ENCODE measurements at regions not wholly inside any gene's neighbourhood (a gene's known extent, or its start where the extent isn't known, plus 50 kb on each side); places are given as distances from the start of the nearest gene placed in this dataset.
"Not testable (repeated sequence)": the region's sequence is repeated elsewhere in the genome, so short reads cannot be mapped to it uniquely, and the experiment has no call there.

DNA sequence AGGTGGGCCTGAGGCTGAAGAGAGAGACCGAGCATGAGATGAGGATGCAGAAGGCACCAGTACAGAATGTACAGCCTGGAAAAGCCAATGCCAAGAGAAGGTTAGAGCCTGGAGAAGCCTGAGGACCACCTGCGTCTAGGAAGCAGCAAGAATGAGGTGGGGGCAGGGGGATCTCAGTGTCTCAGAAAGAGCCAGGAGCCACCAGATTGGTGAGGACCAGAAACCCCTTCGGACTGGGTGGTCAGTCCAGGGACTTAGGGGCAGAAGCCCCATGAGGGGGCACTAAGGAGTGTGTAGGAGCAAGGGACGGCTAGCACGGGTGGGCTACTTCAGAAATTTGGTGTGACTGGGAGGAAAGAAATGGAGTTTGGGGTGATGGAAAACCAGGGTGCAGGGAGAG is 205.9 kb upstream of the RNF32 start:
- ATAC-seq (ENCODE audit: poor library complexity) (no peak), DNase-seq (no peak)
- intact Hi-C loops (cut with DNase I) = no loop called here

DNA sequence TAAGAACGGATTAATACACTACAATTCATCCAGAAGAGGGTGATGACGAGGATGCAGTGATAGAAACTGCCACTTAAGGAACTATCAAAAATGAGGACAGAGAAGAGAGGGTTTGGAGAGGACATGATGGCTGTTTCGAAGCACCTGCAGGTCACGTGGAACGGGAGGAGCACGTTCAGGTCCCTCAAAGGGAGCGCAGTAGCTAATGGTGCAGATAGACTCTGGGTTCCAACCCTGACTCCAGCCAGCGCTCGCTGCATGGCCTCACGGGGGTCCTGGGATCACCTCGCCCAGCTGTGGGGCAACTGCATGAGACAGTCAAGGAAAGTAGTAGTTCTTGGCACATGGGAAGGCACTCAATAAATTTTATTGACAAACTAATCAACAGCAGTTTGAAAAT is 208.6 kb upstream of the RNF32 start:
- DNase-seq (no peak), ATAC-seq (ENCODE audit: poor library complexity) (no peak)
- intact Hi-C loops (cut with DNase I) = no loop called here

DNA sequence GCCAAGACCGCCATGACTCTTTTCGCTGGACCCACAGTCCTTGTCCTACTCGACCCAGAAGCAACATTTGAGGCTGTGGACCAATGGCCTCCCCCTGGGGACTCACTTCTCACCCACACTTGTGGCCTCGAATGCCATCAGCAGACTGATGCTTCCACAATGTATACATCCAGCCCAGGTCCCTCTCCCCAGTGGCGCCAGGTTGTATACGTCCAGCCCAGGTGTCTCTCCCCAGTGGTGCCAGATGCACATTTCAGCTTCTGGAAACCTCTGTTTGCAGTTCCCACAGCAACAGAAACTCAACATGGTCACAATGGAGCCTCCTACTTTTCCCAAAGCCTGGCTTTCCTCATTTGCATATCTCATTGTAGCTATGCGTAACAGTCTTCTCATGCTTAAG is 210.5 kb upstream of the RNF32 start:
- intact Hi-C loops (cut with DNase I) = no loop called here
- no peak for DNase-seq
- ATAC-seq (ENCODE audit: poor library complexity) = no peak

DNA sequence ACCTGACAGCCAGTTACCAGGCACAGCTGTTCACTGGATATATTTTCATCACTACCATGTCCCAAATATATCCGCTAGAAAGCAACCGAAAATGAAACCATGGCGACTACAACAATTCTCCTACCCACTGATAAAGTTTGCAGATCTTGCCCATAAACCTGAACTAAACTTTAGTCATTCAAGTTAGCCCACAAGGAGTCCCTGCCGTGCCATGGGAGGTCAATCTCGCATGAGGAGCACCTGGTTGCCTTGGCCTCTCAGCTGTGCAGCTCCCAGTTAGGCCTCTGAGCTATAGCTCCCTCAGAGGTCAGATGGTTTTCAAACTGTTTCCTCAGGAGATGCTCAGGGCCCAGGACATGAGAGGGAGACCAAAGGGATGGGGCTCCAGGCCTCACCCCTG is 211.1 kb upstream of the RNF32 start:
- DNase-seq (no peak), ATAC-seq (ENCODE audit: poor library complexity) (no peak)
- intact Hi-C loops (cut with DNase I) = no loop called here

DNA sequence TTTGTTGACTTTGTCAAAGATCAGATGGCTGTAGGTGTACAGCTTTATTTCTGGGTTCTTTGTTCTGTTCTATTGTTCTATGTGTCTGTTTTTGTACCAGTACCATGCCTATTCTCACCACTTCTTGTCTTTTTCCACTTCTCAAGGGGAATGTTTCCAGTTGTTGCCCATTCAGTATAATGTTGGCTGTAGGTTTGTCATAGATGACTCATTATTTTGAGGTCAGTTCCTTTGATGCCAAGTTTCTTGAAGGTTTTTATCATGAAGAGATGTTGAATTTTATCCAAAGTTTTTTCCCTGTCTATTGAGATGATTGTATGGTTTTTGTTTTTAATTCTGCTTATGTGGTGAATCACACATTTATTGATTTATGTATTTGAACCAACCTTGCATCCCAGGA is 216.7 kb upstream of the RNF32 start:
- DNase-seq (no peak), ATAC-seq (ENCODE audit: poor library complexity) (no peak)
- intact Hi-C loops (cut with DNase I) = no loop called here

DNA sequence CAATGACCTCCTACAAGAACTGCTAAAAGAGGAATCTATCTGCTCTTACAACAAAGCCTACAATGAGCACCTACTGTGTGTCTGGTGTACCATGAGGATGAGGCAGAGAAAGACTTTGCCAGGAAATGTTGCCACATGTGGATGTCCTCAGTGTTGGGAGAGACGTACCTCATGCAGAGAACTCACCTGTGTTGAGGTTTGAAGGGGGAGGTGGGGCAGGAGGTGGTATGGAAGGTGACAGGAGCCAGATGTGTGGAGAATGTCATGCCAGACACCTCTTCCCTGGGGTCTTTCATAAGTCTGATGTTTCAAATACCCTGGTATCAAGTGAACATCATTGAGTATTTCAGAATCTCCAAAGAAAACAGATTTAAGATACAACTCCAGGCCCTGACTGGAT is 220.1 kb upstream of the RNF32 start:
- intact Hi-C loops (cut with DNase I) = no loop called here
- ATAC-seq (ENCODE audit: poor library complexity) (no peak), DNase-seq (no peak)

DNA sequence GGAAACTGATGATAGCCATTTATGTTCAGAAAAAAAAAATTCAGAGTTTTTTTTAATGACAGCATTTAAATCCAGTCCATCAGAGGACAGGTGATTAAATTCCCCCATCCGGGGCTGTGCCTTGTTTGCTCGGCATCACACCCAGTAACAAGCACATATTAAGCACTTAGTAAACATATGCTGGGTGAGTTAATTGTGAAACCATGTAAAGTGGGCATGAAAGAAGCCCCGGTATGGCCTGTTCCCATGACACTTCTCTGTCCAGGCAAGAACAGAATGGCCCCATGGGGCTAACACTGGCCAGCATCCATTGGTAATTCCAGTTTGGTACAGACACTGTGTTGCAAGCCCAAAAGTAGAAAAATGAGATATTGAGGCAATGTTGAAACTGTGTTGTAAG is 220.8 kb upstream of the RNF32 start:
- intact Hi-C loops (cut with DNase I) = no loop called here
- no peak for DNase-seq
- ATAC-seq (ENCODE audit: poor library complexity) = no peak

DNA sequence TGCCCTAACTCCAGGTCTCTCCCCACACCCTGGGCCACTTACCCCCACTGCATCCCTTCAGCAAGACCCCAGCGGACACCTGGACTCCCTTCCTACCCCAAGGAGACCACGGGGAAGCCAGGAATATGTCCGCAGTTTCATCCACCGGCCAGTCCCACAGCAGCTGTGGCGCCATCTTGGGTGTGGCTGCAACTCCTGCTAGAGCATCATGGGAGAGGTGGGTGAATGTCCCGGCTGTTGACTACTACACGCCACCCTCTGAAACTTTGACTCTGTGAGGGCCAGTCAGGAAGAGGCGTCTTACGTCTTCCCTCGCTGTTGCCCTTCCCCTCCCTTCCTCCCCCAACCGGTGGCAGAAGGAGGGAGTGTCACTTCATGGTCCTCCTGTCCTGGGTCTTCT is 238.3 kb upstream of the RNF32 start:
- DNase-seq (no peak), ATAC-seq (ENCODE audit: poor library complexity) (no peak)
- intact Hi-C loops (cut with DNase I) = no loop called here

DNA sequence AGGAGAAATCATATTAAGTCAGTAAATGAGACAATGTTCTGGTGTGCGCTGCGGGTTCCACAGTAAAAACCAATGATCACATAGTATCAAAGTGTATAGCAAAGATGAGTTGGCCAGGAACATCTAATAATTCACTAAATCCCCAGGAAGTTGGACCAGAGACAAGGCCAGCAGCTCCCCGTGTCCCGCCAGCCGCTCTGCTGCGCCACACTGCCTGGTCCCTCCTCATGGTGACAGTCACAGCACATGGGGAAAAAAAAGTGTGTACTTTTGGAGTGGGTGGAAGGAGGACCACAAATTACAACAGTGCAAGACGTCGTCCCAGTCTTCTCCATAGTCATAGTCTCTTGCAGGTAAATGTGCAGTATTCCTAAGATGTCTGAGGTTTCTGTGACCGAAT is 239.0 kb upstream of the RNF32 start:
- intact Hi-C loops (cut with DNase I) = no loop called here
- ATAC-seq (ENCODE audit: poor library complexity) = no peak
- DNase-seq = no peak

DNA sequence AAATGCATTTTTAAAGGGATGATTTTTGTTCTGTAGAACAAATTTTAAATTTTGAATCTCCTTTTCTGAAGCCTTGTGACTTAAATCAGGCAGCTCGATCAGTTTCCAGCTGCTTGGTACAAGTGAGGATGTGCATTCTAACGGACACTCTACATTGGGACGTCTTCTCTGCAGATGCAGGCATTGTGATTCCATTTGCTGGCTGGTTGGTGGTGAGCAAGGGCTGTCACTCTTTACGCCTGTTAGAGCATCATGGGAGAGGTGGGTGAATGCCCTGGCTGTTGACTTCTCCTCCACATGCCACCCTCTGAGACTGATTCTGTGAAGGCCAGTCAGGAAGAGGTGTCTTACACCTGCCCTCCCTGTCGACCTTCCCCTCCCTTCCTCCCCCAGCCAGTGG is 240.5 kb upstream of the RNF32 start:
- intact Hi-C loops (cut with DNase I) = no loop called here
- no peak for ATAC-seq (ENCODE audit: poor library complexity)
- DNase-seq = no peak

DNA sequence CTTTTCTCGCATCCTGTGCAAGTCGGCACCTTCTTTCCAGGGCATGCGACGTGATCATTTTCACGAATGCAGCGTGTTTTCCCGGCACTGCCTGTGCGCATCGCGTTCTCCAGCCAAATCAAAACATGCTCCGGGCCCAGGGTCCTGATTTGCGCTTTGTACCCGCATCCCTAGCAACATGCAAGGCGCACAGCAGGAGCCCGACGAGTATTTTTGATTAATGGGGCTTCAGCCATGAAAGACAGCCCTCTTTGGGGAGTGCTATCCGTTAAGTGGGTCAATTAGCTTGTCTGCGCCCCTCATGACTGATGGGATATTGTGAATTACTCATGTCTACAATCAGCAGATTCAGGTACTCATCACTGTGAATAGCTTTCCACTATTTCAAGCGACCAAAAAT is 243.3 kb upstream of the RNF32 start:
- ATAC-seq (ENCODE audit: poor library complexity) (no peak), DNase-seq (no peak)
- intact Hi-C loops (cut with DNase I) = no loop called here

DNA sequence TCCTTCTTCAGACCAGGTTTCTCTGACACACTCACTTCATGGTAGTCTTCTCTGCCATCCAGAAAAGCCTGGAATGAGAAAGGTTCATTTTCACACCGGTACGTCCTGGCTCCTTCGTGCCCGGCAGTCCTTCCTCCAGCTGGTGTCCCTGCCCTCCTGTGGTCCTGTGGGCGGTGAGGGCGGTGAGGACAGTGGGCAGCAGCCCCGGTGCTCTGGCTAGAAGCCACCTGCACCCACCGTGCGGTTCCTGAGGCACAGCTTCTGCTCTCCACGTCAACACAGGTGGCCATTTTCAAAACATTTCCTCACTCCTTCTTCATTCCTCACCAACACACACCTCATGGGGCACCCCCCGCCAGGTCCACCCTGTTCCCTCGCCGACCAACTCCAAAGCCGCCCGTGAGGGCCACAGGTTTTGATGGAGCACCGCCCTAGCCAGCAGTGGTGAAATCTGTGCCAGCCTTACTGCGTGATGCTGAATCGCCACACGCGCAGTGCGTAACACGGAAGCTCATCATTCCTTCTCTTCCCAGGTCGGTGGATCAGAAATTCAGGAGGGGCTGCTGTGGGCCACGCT is 251.4 kb upstream of the RNF32 start:
- intact Hi-C loops (cut with DNase I) = no loop called here
- no peak for DNase-seq
- ATAC-seq (ENCODE audit: poor library complexity) = no peak

DNA sequence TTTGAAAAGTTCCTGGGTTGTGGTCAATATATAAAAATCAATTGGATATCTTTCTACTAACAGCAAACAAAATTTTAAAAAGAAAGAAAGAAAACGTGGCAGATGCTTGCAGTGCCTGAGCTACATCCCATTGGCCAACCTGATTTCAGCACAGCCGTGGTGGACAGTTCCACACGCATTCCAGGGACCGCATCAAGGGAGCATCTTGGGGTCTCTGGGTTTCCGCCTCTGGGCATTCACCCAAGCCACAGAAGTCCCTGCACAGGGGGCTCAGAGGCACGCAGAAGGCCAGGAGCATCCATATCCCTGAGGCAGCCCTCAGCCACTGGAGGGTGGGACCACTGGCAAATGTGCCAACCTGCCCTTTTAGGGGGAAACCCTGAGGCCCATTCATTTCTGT is 254.5 kb upstream of the RNF32 start:
- ATAC-seq (ENCODE audit: poor library complexity) = no peak

DNA sequence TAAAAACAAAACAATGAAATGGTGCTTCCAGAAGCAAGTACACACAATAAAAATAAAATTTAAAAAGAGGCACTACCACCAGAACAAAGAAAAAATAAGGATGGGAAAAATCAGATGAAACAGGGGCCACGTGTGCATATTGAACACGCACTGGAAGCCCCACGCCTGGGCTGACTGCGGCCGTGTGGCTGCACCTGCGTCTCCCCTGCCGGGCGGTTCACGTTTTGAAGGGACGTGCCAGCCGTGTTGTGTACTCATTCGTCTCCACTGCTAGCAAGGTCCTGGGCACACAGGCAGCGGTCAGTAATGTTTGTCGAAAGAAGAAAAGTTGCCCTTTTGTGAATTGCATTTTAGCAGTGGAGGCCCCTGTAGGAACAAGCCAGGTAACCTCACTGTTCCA is 255.9 kb upstream of the RNF32 start:
- intact Hi-C loops (cut with DNase I) = no loop called here
- DNase-seq (no peak), ATAC-seq (ENCODE audit: poor library complexity) (no peak)

More for the DNA sequence above, 254.5 kb upstream of the RNF32 start:
- DNase-seq = no peak
- intact Hi-C loops (cut with DNase I) = no loop called here

DNA sequence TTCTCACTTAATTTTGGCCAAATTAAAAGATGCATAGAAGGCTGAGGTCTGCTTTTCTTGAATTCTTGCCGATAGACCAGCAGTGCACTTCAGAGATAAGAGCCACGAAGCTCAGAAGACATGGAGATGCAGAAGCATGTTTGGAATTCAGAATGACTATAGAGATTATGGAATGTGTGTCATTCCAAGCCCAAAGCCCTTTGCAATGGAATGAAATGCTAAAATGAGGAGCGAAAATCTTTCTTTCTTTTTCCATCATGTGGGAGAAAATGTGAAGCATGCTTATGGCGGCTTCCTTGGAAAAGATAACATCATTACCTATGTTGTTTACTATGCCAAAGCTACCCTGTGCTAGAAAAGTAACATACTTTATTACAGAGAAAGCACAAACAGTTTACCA is 257.0 kb upstream of the RNF32 start:
- no peak for ATAC-seq (ENCODE audit: poor library complexity)
- DNase-seq = no peak
- intact Hi-C loops (cut with DNase I) = no loop called here

DNA sequence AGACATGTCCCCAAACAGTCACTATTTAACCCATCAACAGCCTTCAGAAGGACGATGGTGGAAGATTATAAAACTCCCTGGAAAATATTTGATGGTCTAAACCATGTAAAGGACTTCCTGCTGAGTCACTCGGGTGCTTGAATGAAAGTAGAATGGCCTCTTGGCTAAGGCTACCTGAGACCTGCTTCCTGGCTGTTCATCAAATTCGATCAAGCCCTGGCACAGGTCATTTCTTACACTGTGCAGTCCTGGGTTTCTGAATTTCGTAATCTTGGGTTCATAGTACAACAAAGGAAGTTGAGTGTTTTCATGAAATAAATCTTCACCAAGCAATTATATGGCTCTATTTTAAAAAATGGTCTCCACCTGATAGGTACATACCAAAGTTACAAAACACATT is 260.3 kb upstream of the RNF32 start:
- no peak for DNase-seq
- intact Hi-C loops (cut with DNase I) = no loop called here
- no peak for ATAC-seq (ENCODE audit: poor library complexity)

DNA sequence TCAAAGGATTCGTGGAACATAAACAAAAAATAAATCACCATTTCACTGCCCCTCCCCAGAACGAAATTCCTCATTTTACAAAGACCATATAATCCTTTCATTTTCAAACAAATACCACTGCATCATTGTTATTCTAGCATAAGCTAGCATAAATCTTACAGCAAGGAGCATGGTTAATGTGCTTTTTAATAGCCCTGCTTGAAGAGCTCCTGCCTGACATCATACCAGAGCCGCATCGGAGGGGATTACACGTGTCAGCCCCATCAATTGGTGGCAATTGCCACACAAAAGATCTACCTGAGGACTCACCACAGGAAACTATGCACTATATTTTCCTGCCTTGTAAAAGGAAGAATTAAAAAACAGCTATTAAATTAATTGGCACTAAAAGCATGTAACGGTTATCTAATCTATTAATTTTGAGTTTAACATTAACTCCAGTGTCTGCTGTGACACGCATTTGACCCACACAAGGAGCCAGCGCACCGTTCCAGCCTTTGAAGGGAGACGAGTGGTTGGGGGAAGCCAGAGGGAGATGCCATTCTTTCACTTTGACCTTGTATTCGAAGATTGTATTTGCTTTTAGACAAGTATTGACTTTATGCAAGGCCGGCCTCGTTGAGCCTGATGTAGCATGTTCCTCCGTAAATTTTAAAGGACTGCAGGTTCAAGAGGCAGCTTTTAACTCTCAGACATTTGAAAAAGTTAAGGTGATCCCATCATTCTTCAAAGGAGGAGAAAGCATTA is 261.1 kb upstream of the RNF32 start:
- ATAC-seq (ENCODE audit: poor library complexity) (no peak), DNase-seq (no peak)
- intact Hi-C loops (cut with DNase I) = no loop called here

DNA sequence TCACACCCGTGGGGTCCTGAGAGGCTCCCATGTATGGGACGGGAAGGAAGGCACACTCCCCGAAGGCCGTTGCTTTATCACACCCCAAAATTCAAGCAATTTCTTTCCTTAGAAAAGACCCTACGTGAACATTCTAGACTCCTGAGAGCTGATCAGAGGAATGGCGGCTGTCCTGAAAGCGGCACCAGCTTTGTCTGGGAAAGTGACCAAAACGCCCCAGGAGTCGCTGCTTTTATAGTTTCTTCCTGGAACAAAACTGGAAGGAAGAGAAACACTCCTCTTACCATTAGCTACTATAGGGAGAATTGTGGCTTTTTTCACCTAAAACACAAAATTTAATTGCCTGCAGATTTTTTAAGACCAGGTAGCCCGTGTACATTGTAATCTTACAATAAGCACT is 261.8 kb upstream of the RNF32 start:
- intact Hi-C loops (cut with DNase I) = no loop called here
- no peak for DNase-seq
- no peak for ATAC-seq (ENCODE audit: poor library complexity)

DNA sequence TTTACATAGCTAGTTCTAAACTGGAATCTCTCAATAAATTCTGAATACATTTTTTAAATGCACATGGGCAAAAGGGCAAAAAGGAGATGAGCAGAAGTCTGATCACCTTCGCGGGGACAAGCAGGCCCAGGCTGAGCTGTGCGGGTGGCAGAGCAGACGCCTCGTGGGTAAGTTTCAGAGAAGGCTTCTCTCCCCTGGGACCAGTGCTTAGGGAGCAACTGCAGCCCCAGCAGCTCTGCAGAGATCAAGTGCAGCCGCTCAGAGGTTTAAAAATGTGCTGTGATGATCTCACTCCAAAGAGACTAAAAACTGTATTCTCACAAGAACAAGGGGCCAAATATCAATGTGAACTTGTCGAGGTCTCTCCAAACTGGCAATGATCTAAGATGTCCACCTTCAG is 264.3 kb upstream of the RNF32 start:
- ATAC-seq (ENCODE audit: poor library complexity) (no peak), DNase-seq (no peak)

DNA sequence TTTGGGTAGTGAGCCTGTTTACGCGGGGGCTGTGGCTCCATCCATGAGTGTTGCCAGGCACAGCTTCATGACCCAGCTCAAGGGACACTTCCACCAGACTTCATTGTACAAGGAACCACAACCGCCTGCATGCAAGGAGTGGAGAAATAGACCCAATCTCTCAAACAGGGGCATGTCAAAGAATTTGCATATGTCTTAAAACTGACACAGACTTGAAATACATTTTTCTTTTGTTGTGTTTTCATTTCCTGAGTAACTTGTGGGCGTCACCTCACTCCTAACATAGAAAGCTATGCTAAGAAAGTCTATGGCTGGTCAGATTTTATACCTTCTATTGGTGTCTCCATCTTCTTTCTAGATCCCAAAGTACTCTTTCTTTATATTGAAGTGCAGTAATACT is 266.2 kb upstream of the RNF32 start:
- ATAC-seq (ENCODE audit: poor library complexity) (no peak), DNase-seq (no peak)
- intact Hi-C loops (cut with DNase I) = no loop called here

More for the DNA sequence above, 264.3 kb upstream of the RNF32 start:
- intact Hi-C loops (cut with DNase I) = no loop called here

DNA sequence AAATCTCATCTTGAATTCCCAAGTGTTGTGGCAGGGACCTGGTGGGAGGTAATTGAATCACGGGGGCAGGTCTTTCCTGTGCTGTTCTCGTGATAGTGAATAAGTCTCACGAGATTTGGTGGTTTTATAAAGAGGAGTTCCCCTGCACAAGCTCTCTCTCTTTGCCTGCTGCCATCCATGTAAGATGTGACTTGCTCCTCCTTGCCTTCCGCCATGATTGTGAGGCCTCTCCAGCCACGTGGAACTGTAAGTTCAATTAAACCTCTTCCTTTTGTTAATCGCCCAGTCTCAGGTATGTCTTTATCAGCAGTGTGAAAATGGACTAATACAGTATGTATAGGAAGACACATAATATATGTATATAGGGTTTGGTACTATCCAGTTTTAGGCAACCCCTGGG is 270.6 kb upstream of the RNF32 start:
- ATAC-seq (ENCODE audit: poor library complexity); intact Hi-C loops (cut with DNase I); DNase-seq: not testable (repeated sequence)
